Ovary (tissue), 3 donors: ENCODE measurements at regions not wholly inside any gene's neighbourhood (a gene's known extent, or its start where the extent isn't known, plus 50 kb on each side); places are given as distances from the start of the nearest gene placed in this dataset.

ENCODE experiments used
- CTCF ChIP-seq, 3 donors: fragments of 450-650 bp in 2 of 3; fragments of 200-600 bp in 1 of 3; IDR thresholded peaks; one replicate each; pipeline versions ENCODE4 v1.5.1 to v1.8.0; 2016 to 2022; ENCODE audit warnings: antibody characterized with exemption in 3 of 3, mild to moderate bottlenecking in 1 of 3
- EP300 ChIP-seq: sonication (generic); formaldehyde crosslinking; IDR thresholded peaks from one replicate; pipeline ENCODE4 v1.6.1; 2017; ENCODE audit warnings: antibody characterized with exemption
- POLR2A ChIP-seq: fragments of 450-650 bp; IDR thresholded peaks from one replicate; pipeline ENCODE4 v1.6.1; 2017; ENCODE audit warnings: antibody characterized with exemption, mild to moderate bottlenecking, moderate library complexity
- donor health status: DM: no; HTN: no; CAD: no.

- no peak for TF ChIP-seq POLR2A
- no peak for TF ChIP-seq CTCF (IDR thresholded peaks at IDR 0.05)
- TF ChIP-seq EP300 = no peak
Measured at GRCh38 chr20:4325548-4326187, 76.6 kb upstream of the ADRA1D start.
